H9 (cell line): ENCODE measurements at regions not wholly inside any gene's neighbourhood (a gene's known extent, or its start where the extent isn't known, plus 50 kb on each side); places are given as distances from the start of the nearest gene placed in this dataset.
A peak's percentile ranks its signal among the peaks of the same experiment; 100 is the strongest.

Source experiments
- DNase-seq: peaks from one replicate; pipeline ENCODE4 v3.0.0-alpha.2; 2017
- H2AFZ ChIP-seq: one replicate; pipeline ENCODE4 v1.6.1; 2013; ENCODE audit warnings: mild to moderate bottlenecking, low read length, control low read depth, moderate library complexity
- H2AK5ac ChIP-seq: 2 replicates; pipeline ENCODE4 v1.6.1; 2013; ENCODE audit warnings: low read length, control low read depth, mixed read lengths; ENCODE audit not compliant: insufficient read length
- H2BK120ac ChIP-seq: one replicate; pipeline ENCODE4 v1.6.1; 2013; ENCODE audit warnings: low read depth, mild to moderate bottlenecking, low read length, control low read depth, inconsistent platforms; ENCODE audit not compliant: poor library complexity, severe bottlenecking
- H2BK12ac ChIP-seq: 2 replicates; pipeline ENCODE4 v1.6.1; 2013; ENCODE audit warnings: low read length, control low read depth, mixed read lengths, low read depth; ENCODE audit not compliant: insufficient read length
- H2BK15ac ChIP-seq: 2 replicates; pipeline ENCODE4 v1.6.1; 2013; ENCODE audit warnings: low read depth, low read length, control low read depth
- H2BK20ac ChIP-seq: one replicate; pipeline ENCODE4 v1.6.1; 2013; ENCODE audit warnings: low read depth, mild to moderate bottlenecking, low read length, control low read depth, inconsistent platforms; ENCODE audit not compliant: poor library complexity, severe bottlenecking
- H2BK5ac ChIP-seq: 2 replicates; pipeline ENCODE4 v1.6.1; 2013; ENCODE audit warnings: low read length, control low read depth, mixed read lengths; ENCODE audit not compliant: insufficient read length
- H3K14ac ChIP-seq: 2 replicates; pipeline ENCODE4 v1.6.1; 2013; ENCODE audit warnings: low read length, control low read depth; ENCODE audit not compliant: insufficient read depth
- H3K18ac ChIP-seq: 2 replicates; pipeline ENCODE4 v1.6.1; 2013; ENCODE audit warnings: low read depth, mild to moderate bottlenecking, mixed read lengths, low read length, control low read depth; ENCODE audit not compliant: insufficient read length
- H3K23ac ChIP-seq: 2 replicates; pipeline ENCODE4 v1.6.1; 2013; ENCODE audit warnings: low read length, control low read depth, mixed read lengths, low read depth; ENCODE audit not compliant: insufficient read length
- H3K23me2 ChIP-seq: 2 replicates; pipeline ENCODE4 v1.6.1; 2013; ENCODE audit warnings: low read depth, mild to moderate bottlenecking, mixed read lengths, low read length, control low read depth; ENCODE audit not compliant: insufficient read length, poor library complexity, severe bottlenecking
- H3K27ac ChIP-seq: 2 replicates; pipeline ENCODE4 v1.5.1; 2013; ENCODE audit warnings: low read length, control low read depth, mixed read lengths, low read depth; ENCODE audit not compliant: insufficient read length
- H3K27me3 ChIP-seq: 2 replicates; pipeline ENCODE4 v1.6.1; 2013; ENCODE audit warnings: low read length, control low read depth, inconsistent platforms; ENCODE audit not compliant: insufficient read depth
- H3K4ac ChIP-seq: 2 replicates; pipeline ENCODE4 v1.6.1; 2013; ENCODE audit warnings: low read depth, mild to moderate bottlenecking, control low read depth, inconsistent platforms, low read length, moderate library complexity
- H3K4me1 ChIP-seq: 2 replicates; pipeline ENCODE4 v1.6.1; 2013; ENCODE audit warnings: low read length, control low read depth, inconsistent platforms; ENCODE audit not compliant: insufficient read depth
- H3K4me2 ChIP-seq: 2 replicates; pipeline ENCODE4 v1.6.1; 2013; ENCODE audit warnings: low read length, control low read depth, mixed read lengths; ENCODE audit not compliant: insufficient read length, insufficient read depth
- H3K56ac ChIP-seq: 2 replicates; pipeline ENCODE4 v1.6.1; 2013; ENCODE audit warnings: low read depth, mild to moderate bottlenecking, mixed read lengths, low read length, control low read depth; ENCODE audit not compliant: insufficient read length
- H3K79me1 ChIP-seq: 2 replicates; pipeline ENCODE4 v1.6.1; 2013; ENCODE audit warnings: low read depth, mild to moderate bottlenecking, moderate library complexity, low read length, control low read depth, inconsistent platforms; ENCODE audit not compliant: insufficient read depth, poor library complexity, severe bottlenecking
- H3K79me2 ChIP-seq: 2 replicates; pipeline ENCODE4 v1.6.1; 2013; ENCODE audit warnings: low read length, control low read depth, inconsistent platforms; ENCODE audit not compliant: insufficient read depth
- H3K9ac ChIP-seq: 2 replicates; pipeline ENCODE4 v1.6.1; 2013; ENCODE audit warnings: low read length, control low read depth, mixed read lengths; ENCODE audit not compliant: insufficient read length; ENCODE audit errors: extremely low read depth
- H3K9me3 ChIP-seq: one replicate; pipeline ENCODE4 v1.6.1; 2013; ENCODE audit warnings: low read depth, low read length, inconsistent platforms; ENCODE audit not compliant: control insufficient read depth
- H3T11ph ChIP-seq: one replicate; pipeline ENCODE4 v1.6.1; 2013; ENCODE audit warnings: mild to moderate bottlenecking, low read length, control low read depth, inconsistent platforms
- H4K20me1 ChIP-seq: one replicate; pipeline ENCODE4 v1.6.1; 2013; ENCODE audit not compliant: control insufficient read depth, insufficient read length, insufficient read depth
- H4K5ac ChIP-seq: 2 replicates; pipeline ENCODE4 v1.6.1; 2013; ENCODE audit warnings: low read depth, mild to moderate bottlenecking, mixed read lengths, low read length, control low read depth; ENCODE audit not compliant: insufficient read length
- H4K8ac ChIP-seq: replicated peaks from 2 replicates; pipeline ENCODE4 v1.6.1; 2013; ENCODE audit warnings: low read length, control low read depth, mixed read lengths, low read depth; ENCODE audit not compliant: insufficient read length
- H4K91ac ChIP-seq: 2 replicates; pipeline ENCODE4 v1.6.1; 2013; ENCODE audit warnings: low read depth, mild to moderate bottlenecking, moderate library complexity, mixed read lengths, low read length, control low read depth; ENCODE audit not compliant: insufficient read length
- H3K27ac Mint-ChIP-seq, 3 experiments: 2 replicates in 2 of 3; 3 replicates in 1 of 3; pipeline ENCODE4 v1.8.0; 2020 to 2021; ENCODE audit warnings: mixed read lengths in 3 of 3, mild to moderate bottlenecking in 1 of 3, moderate library complexity in 1 of 3
- H3K27me3 Mint-ChIP-seq: 2 replicates; pipeline ENCODE4 v1.8.0; 2021; ENCODE audit warnings: low read depth, mild to moderate bottlenecking, moderate library complexity, mixed read lengths
- H3K36me3 Mint-ChIP-seq, 3 experiments: 2 replicates in 2 of 3; 3 replicates in 1 of 3; pipeline ENCODE4 v1.8.0; 2020 to 2021; ENCODE audit warnings: low read depth in 3 of 3, mixed read lengths in 3 of 3; ENCODE audit not compliant: insufficient read depth in 1 of 3
- H3K4me1 Mint-ChIP-seq, 2 experiments: 2 replicates each; pipeline ENCODE4 v1.8.0; 2020; ENCODE audit warnings: mixed read lengths in 2 of 2
- H3K4me3 Mint-ChIP-seq, 2 experiments: 2 replicates in 1 of 2; 3 replicates in 1 of 2; pipeline ENCODE4 v1.8.0; 2020 to 2021; ENCODE audit warnings: mild to moderate bottlenecking in 2 of 2, mixed read lengths in 2 of 2, moderate library complexity in 1 of 2
- H3K9me3 Mint-ChIP-seq, 2 experiments: 2 replicates in 1 of 2; 3 replicates in 1 of 2; pipeline ENCODE4 v1.8.0; 2020; ENCODE audit warnings: mild to moderate bottlenecking in 2 of 2, mixed read lengths in 2 of 2, moderate library complexity in 1 of 2
- whole genome bisulfite sequencing: extraction: QIAGEN DNeasy Blood & Tissue Kit; methylation state at CpG from one replicate; pipeline ENCODE4 v1.1.7; 2013; ENCODE audit warnings: missing lambda C conversion rate, low lambda C conversion rate, mixed read lengths; ENCODE audit not compliant: insufficient read length; ENCODE audit errors: extremely low coverage; 5-methylcytosine and 5-hydroxymethylcytosine counted together
- TF ChIP-seq, protein P1 (sequence below): fragments of 200-600 bp; sonication (generic); conservative IDR thresholded peaks from 3 replicates; pipeline ENCODE4 v1.8.0; 2021; ENCODE audit warnings: antibody characterized with exemption, mild to moderate bottlenecking

DNA sequence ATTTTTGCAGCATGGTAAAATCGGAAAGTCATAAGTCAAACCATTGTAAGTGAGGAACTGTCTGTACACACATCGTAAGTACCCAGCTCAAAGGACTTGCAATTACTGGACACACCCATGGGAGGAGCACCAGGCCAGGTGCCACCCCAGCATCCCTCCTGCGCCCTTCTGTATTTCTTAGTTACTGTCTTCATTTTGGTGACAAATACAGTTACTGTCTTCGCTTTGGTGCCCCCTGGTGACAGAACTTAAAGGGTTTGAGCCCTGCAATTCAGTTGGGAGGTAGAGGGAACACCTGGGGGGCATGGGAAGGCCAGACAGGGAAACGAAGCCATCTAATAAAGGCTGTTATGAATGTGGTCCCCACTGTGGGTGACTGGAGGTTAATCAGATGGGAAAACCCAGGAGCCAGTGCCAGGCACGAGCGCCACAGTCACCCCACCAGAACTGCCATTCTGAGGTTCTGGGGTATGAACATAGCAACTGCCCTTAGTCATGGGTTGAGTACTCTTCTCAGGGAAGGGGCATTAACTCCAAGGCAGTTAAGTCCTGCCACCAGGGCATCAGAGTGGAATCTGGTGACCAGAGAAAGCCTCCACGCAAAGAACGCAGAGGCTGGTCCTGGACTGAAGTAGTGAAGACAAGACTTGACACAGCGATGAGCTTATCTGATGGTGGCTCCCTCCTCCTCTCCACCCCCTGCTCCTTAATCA is 612.9 kb downstream of the PTPRU start:
- WGBS: no CpG with 5 or more reads among the region's 10 CpGs
- Histone ChIP-seq H3K27me3 (no peaks in the 10 kb centered on the region), H4K8ac (no peak overlapping the region), H3K14ac (no peak overlapping the region), H3K23me2 (no peaks in the 10 kb centered on the region), H2BK20ac (no peak overlapping the region), H3K9me3 (no peaks in the 10 kb centered on the region), H3K4me1 (no peaks in the 10 kb centered on the region), H2BK15ac (no peak overlapping the region), H2BK120ac (no peak overlapping the region), H3K9ac (no peak overlapping the region), H3K4ac (no peak overlapping the region), H3K79me2 (no peaks in the 10 kb centered on the region), H3T11ph (no peak overlapping the region), H4K20me1 (no peaks in the 10 kb centered on the region), H2BK5ac (no peak overlapping the region), H2AK5ac (no peak overlapping the region), H3K18ac (no peak overlapping the region), H4K91ac (no peak overlapping the region), H4K5ac (no peak overlapping the region), H2BK12ac (no peak overlapping the region), H3K23ac (no peak overlapping the region), H3K4me2 (no peak overlapping the region), H3K27ac (no peak overlapping the region), H2AFZ (no peak overlapping the region), H3K56ac (no peak overlapping the region), H3K79me1 (no peaks in the 10 kb centered on the region)
- Mint-ChIP-seq H3K36me3 (no peaks in the 10 kb centered on the region), H3K27me3 (peaks cover 2% of the 10 kb centered on the region; the same call in 1 of the 2 replicates), H3K9me3 (no peaks in the 10 kb centered on the region), H3K4me1 (no peaks in the 10 kb centered on the region), H3K27ac (no peak overlapping the region), H3K4me3 (no peak overlapping the region)
- DNase-seq: peak; percentile 79
- TF ChIP-seq, protein P1, sequence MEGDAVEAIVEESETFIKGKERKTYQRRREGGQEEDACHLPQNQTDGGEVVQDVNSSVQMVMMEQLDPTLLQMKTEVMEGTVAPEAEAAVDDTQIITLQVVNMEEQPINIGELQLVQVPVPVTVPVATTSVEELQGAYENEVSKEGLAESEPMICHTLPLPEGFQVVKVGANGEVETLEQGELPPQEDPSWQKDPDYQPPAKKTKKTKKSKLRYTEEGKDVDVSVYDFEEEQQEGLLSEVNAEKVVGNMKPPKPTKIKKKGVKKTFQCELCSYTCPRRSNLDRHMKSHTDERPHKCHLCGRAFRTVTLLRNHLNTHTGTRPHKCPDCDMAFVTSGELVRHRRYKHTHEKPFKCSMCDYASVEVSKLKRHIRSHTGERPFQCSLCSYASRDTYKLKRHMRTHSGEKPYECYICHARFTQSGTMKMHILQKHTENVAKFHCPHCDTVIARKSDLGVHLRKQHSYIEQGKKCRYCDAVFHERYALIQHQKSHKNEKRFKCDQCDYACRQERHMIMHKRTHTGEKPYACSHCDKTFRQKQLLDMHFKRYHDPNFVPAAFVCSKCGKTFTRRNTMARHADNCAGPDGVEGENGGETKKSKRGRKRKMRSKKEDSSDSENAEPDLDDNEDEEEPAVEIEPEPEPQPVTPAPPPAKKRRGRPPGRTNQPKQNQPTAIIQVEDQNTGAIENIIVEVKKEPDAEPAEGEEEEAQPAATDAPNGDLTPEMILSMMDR: peak; percentile 76
